Naive B cell (primary cell): ENCODE measurements at regions not wholly inside any gene's neighbourhood (a gene's known extent, or its start where the extent isn't known, plus 50 kb on each side); places are given as distances from the start of the nearest gene placed in this dataset.
"Not testable (repeated sequence)": the region's sequence is repeated elsewhere in the genome, so short reads cannot be mapped to it uniquely, and the experiment has no call there.

Experiments used
- ATAC-seq, 2 donors: fragments of 150-1000 bp; cut with Tn5 transposase; 2 replicates each; pipeline ENCODE4 v1.10.0; 2021; ENCODE audit warnings: low read depth in 2 of 2, mild to moderate bottlenecking in 2 of 2, moderate library complexity in 2 of 2
- DNase-seq: peaks from one replicate; pipeline ENCODE4 v3.0.0; 2022
- H3K27ac Mint-ChIP-seq, 6 donors: one replicate each; pipeline ENCODE4 v1.8.0; 2020 to 2022; ENCODE audit warnings: mild to moderate bottlenecking in 6 of 6, mixed read lengths in 6 of 6, moderate library complexity in 5 of 6, inconsistent platforms in 2 of 6
- H3K27me3 Mint-ChIP-seq, 3 donors: one replicate each; pipeline ENCODE4 v1.8.0; 2021 to 2022; ENCODE audit warnings: mixed read lengths in 3 of 3, mild to moderate bottlenecking in 1 of 3
- H3K36me3 Mint-ChIP-seq, 2 donors: one replicate each; pipeline ENCODE4 v1.8.0; 2020 to 2022; ENCODE audit warnings: mixed read lengths in 2 of 2, inconsistent platforms in 1 of 2, mild to moderate bottlenecking in 1 of 2
- H3K4me1 Mint-ChIP-seq, 3 donors: one replicate each; pipeline ENCODE4 v1.8.0; 2020 to 2022; ENCODE audit warnings: mixed read lengths in 3 of 3, inconsistent platforms in 1 of 3, mild to moderate bottlenecking in 1 of 3, moderate library complexity in 1 of 3
- H3K4me3 Mint-ChIP-seq, 8 donors: one replicate each; pipeline ENCODE4 v1.8.0; 2020 to 2022; ENCODE audit warnings: mild to moderate bottlenecking in 8 of 8, mixed read lengths in 8 of 8, moderate library complexity in 8 of 8, inconsistent platforms in 2 of 8
- H3K9me3 Mint-ChIP-seq, 7 donors: one replicate each; pipeline ENCODE4 v1.8.0; 2020 to 2022; ENCODE audit warnings: mixed read lengths in 7 of 7, mild to moderate bottlenecking in 5 of 7, inconsistent platforms in 2 of 7, moderate library complexity in 1 of 7

DNA sequence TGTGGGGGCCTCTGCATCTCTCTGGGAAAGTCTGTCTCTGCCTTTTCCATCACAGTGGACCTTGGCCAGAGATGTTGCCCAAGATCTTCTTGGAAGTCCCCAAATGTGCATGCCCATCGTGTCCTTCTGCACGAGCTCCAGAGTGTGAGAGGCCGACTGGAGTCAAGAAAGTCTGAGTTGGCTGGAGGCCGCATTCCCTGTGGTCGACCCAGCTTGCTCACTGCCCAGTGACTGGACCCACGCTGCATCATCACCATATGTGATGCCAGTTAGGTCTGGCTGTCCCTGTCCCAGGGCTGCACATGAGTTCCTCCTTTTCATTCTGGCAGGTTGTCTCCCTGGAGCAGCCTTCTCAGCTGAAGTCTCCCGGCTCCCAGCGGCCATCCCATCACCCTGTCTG, 93.8 kb downstream of the ARL4C start:
- H3K9me3 Mint-ChIP-seq, result peaks cover 0 to 5% (median 0%) of the 10 kb centered on the region in 7 donors
- DNase-seq (no peak), ATAC-seq (no peak)
- H3K4me3 Mint-ChIP-seq, result no peak overlapping the region
- H3K36me3 Mint-ChIP-seq, result no peaks in the 10 kb centered on the region
- peaks cover 11 to 18% (median 15%) of the 10 kb centered on the region in 3 donors for H3K4me1 Mint-ChIP-seq
- peak overlapping the region in 1 of 6 donors; percentile 77 for H3K27ac Mint-ChIP-seq
- peaks cover 5 to 23% (median 13%) of the 10 kb centered on the region in 3 donors for H3K27me3 Mint-ChIP-seq

DNA sequence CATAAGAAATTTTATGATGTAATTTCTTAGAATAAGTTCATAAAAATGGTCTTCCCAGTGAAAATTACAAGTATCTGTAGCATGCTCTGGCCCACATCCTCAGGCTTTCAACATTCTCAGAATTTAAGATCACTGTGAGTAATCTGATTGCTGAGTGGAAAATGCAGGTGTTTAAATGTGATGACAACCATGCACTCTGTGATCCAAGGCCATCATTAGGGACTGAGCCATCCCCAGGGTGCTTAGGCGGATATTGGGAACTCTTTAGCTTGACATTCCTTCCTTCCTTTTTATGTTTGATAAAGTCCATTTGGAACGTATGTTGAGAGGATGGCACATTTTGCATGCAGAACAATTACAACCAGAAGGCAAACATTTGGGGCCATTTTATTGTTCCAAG, 95.5 kb downstream of the ARL4C start:
- H3K4me3 Mint-ChIP-seq, result no peak overlapping the region
- peaks cover 11 to 18% (median 17%) of the 10 kb centered on the region in 3 donors for H3K4me1 Mint-ChIP-seq
- H3K27me3 Mint-ChIP-seq, result peaks cover 5 to 27% (median 13%) of the 10 kb centered on the region in 3 donors
- ATAC-seq (no peak), DNase-seq (no peak)
- H3K27ac Mint-ChIP-seq, result peak overlapping the region in 1 of 6 donors; percentile 20
- H3K9me3 Mint-ChIP-seq, result peaks cover 0 to 5% (median 0%) of the 10 kb centered on the region in 7 donors
- no peaks in the 10 kb centered on the region for H3K36me3 Mint-ChIP-seq

DNA sequence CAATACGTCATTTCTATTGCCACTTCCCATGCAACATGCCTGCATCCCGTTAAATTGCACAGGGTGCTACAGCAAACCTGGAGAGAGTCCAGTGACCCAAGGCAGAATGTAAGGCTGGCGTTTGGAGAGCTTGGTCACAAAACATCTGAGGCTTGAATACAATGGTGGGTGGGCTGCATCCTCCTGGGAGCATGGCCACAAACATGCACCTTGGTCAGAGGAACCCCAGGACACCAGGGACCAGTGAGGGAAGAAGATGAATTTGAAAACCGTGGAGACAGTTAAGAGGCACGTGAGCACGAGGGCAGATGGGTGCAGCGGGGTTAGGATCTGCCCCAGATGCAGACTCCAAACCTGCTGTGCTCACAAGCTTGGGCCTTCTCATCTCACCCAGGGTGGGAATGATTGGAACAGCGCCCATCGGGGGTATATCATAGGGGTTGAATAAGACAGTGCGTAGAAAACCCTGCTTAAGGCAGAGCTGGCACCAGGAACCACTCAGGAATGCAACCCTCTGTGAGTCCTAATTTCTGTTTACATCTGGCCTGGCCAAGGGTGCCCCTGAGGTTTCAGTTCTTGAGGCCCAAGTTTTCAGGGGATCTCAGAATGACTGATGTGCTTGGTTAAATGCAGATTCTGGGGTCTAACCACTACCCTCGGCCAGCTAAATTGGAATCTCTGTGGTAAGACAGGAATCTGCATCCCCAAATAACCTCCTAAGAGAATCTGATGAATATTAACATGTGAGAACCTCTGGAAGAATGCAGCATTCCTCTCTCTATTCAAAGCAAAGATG, 97.2 kb downstream of the ARL4C start:
- H3K4me1 Mint-ChIP-seq, result peaks cover 8 to 17% (median 13%) of the 10 kb centered on the region in 3 donors
- no peak overlapping the region for H3K4me3 Mint-ChIP-seq
- H3K36me3 Mint-ChIP-seq, result no peaks in the 10 kb centered on the region
- peaks cover 0 to 5% (median 0%) of the 10 kb centered on the region in 7 donors for H3K9me3 Mint-ChIP-seq
- DNase-seq, result no peak
- no peak for ATAC-seq
- peak overlapping the region in 3 of 6 donors; percentile 26 to 77 (median 31) for H3K27ac Mint-ChIP-seq
- H3K27me3 Mint-ChIP-seq, result peaks cover 1 to 29% (median 21%) of the 10 kb centered on the region in 3 donors

DNA sequence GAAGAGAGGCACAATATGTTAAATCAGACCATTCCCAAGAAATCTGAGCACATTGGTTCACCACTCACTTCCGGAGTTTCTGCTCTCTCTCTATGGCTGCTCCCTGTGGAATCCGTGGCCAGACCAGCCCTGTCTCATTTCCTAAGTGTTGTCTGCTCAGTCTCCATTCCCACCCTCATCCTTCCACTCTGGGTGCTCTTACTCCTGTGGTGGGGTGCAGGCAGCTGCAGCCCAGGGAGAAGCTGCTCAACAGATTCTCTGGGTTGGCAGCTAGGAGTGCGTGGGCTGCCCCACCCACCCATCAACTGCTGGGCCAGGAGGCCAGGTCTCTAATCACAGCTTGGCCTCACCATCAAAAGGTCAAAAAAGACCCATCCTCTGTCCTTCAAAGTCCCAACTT, 98.3 kb downstream of the ARL4C start:
- peaks cover 20 to 28% (median 24%) of the 10 kb centered on the region in 3 donors for H3K4me1 Mint-ChIP-seq
- DNase-seq, result no peak
- ATAC-seq, result no peak
- peak overlapping the region in 1 of 6 donors; percentile 52 for H3K27ac Mint-ChIP-seq
- peaks cover 3 to 28% (median 19%) of the 10 kb centered on the region in 3 donors for H3K27me3 Mint-ChIP-seq
- no peak overlapping the region for H3K4me3 Mint-ChIP-seq
- H3K9me3 Mint-ChIP-seq, result peaks cover 0 to 5% (median 0%) of the 10 kb centered on the region in 7 donors
- no peaks in the 10 kb centered on the region for H3K36me3 Mint-ChIP-seq

DNA sequence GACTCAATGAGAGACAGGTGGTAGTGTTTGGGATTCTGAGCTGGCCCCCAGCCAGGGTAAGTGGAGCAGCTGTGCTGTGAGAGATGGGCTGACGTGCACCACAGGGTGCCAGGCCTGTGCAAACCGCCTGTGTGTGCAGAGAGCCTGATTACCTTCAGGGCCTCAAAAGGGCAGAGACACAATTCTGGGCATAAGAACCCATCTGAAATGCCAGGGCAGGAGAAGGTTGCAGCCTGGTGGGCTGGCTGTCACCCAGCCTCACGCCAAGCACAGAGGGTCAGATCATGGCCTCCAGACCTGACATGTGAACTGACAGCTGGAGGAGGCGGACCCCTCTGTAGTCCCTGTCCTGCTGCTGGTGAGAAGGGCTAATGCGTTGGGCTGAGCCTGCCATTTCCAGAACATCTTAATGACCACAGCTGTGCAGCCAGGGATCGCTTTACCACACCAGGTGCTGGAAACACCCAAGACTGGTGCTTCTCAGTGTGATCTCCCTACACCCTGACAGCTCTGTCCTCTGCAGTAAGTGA, 100.9 kb downstream of the ARL4C start:
- Mint-ChIP-seq H3K27ac (peak overlapping the region in 1 of 6 donors; percentile 88), H3K27me3 (peaks cover 3 to 19% (median 8%) of the 10 kb centered on the region in 3 donors), H3K4me1 (peaks cover 34 to 44% (median 40%) of the 10 kb centered on the region in 3 donors), H3K36me3 (no peaks in the 10 kb centered on the region), H3K9me3 (peaks cover 0 to 3% (median 0%) of the 10 kb centered on the region in 7 donors), H3K4me3 (peak overlapping the region in 1 of 8 donors; percentile 7)
- DNase-seq (no peak), ATAC-seq (no peak)

DNA sequence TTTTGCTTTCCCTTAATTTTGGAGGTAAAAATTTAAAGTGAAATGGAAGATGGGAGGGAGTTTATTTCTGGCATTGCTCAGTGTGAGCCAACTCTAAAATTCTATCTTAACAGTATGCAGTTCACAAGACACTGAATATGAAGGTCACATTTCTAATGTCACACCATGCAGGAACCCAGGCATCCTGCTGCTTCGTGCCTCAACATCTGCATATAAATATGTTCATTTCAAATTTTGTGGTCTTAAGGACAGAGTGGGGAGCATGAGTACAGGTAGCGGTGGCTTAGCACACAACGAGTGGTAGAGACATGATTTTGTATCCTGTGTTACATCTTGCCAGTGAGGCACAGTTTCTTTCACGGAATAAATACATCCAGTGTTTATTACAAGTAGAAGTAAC, 102.4 kb downstream of the ARL4C start:
- peaks cover 34 to 44% (median 40%) of the 10 kb centered on the region in 3 donors for H3K4me1 Mint-ChIP-seq
- H3K4me3 Mint-ChIP-seq, result peak overlapping the region in 3 of 8 donors; percentile 12 to 58 (median 35)
- H3K9me3 Mint-ChIP-seq, result no peaks in the 10 kb centered on the region
- no peaks in the 10 kb centered on the region for H3K36me3 Mint-ChIP-seq
- DNase-seq (no peak), ATAC-seq (no peak)
- H3K27ac Mint-ChIP-seq, result peak overlapping the region in 1 of 6 donors; percentile 30
- H3K27me3 Mint-ChIP-seq, result peaks cover 3 to 19% (median 8%) of the 10 kb centered on the region in 3 donors

DNA sequence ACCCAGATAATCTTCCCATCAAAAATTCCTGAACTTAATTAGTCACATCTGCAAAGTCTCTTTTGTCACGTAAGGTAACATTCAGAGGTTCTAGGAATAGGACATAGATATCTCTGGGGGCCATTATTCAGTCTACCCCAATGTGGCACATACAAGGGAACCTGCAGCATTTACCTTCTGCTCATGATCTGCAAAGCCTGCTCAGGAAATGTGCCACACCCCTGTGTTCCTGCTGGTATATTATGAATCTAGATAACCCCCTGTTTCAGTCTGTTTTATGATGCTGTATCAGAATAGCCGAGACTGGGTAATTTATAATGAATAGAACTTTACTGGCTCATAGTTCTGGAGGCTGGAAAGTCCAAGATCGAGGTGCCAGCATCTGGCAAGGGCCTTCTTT, 103.5 kb downstream of the ARL4C start:
- Mint-ChIP-seq H3K27ac (peak overlapping the region in 2 of 6 donors; percentile 13 to 60), H3K9me3 (no peaks in the 10 kb centered on the region), H3K36me3 (no peaks in the 10 kb centered on the region), H3K27me3 (peaks cover 3 to 11% (median 9%) of the 10 kb centered on the region in 3 donors), H3K4me3 (peak overlapping the region in 7 of 8 donors; percentile 5 to 69 (median 58)), H3K4me1 (peaks cover 34 to 39% (median 38%) of the 10 kb centered on the region in 3 donors)
- ATAC-seq (no peak), DNase-seq (no peak)

DNA sequence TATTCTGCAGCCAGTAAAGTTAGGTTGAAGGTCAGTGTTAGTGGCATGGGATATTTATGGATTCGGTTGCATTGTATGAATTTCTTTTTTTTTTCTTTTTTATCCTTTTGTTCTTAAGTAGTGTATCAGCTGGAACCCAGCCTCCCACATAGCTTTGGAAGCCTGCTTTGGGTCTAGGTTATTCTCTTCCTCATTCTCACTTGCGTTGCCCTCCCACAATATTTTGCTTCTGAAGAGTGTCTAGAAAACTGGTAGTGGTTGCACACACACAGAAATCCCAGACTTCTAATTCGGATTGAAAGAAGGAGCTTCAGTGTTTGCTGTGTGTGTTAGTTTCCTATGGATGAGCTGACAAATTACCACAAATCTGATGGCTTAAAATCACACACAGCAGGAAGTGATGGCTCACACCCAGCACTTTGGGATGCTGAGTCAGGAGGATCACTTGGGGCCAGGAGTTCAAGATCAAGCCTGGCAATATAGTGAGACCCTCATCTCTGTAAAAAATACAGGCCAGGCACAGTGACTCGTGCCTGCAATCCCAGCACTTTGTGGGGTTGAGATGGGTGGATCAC, 104.8 kb downstream of the ARL4C start:
- peaks cover 34 to 39% (median 38%) of the 10 kb centered on the region in 3 donors for H3K4me1 Mint-ChIP-seq
- H3K36me3 Mint-ChIP-seq, result no peaks in the 10 kb centered on the region
- ATAC-seq, result no peak
- no peak overlapping the region for H3K4me3 Mint-ChIP-seq
- H3K9me3 Mint-ChIP-seq, result no peaks in the 10 kb centered on the region
- DNase-seq, result no peak
- peaks cover 3 to 17% (median 17%) of the 10 kb centered on the region in 3 donors for H3K27me3 Mint-ChIP-seq
- peak overlapping the region in 1 of 6 donors; percentile 54 for H3K27ac Mint-ChIP-seq

DNA sequence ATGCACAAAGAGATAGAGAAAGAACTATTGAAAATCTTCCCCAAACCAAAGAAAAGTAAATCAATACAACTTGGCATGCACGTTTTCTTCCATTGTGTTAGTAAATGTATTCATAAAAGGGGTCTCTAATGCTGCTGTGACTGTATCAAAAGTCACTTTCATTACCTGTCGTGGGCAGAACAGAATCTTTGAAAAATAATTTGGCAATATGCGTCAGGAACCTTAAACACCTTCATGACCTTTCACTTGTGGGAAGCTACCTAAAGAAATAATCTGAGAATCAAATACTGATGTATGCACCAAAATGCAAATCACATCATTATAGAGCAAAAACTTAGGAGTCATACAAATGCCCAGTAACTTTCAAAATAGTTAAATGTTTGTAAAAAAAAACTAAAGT, 105.3 kb downstream of the ARL4C start:
- peaks cover 7 to 18% (median 17%) of the 10 kb centered on the region in 3 donors for H3K27me3 Mint-ChIP-seq
- no peak overlapping the region for H3K4me3 Mint-ChIP-seq

DNA sequence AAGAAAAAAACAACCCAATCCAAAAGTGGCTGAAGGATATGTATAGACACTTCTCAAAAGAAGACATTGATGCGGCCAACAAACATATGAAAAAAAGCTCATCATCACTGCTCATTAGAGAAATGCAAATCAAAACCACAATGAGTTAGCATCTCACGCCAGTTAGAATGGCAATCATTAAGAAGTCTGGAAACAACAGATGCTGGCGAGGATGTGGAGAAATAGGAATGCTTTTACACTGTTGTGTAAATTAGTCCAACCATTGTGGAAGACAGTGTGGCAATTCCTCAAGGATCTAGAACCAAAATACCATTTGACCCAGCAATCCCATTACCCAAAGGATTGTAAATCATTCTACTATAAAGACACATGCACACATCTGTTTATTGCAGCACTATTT, 107.2 kb downstream of the ARL4C start:
- Mint-ChIP-seq H3K4me1 (peaks cover 25 to 37% (median 29%) of the 10 kb centered on the region in 3 donors), H3K27me3 (peaks cover 9 to 18% (median 13%) of the 10 kb centered on the region in 3 donors)
- H3K36me3 Mint-ChIP-seq, result not testable (repeated sequence)

More for the DNA sequence above, 105.3 kb downstream of the ARL4C start:
- no peaks in the 10 kb centered on the region for H3K9me3 Mint-ChIP-seq
- peak overlapping the region in 1 of 6 donors; percentile 54 for H3K27ac Mint-ChIP-seq
- ATAC-seq, result no peak
- no peak for DNase-seq
- no peaks in the 10 kb centered on the region for H3K36me3 Mint-ChIP-seq
- H3K4me1 Mint-ChIP-seq, result peaks cover 34 to 43% (median 36%) of the 10 kb centered on the region in 3 donors

DNA sequence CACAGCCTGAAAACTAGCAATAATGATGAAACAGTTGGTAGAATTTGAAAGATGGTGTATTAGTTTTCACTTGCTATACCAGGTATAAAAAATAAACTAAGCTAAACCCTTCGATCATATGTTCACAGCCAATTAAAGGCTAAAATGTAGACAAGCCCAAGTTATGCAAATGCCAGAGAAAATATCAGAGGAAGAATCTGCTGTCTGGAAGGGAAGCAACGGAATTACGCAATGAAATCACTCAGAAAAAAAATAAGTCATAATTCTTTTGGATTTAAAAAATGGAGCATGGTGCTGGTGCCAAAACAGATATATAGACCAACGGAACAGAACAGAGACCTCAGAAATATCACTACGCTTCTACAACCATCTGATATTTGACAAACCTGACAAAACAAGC, 108.3 kb downstream of the ARL4C start:
- no peaks in the 10 kb centered on the region for H3K36me3 Mint-ChIP-seq
- H3K27me3 Mint-ChIP-seq, result peaks cover 9 to 18% (median 11%) of the 10 kb centered on the region in 3 donors
- DNase-seq, result no peak
- H3K4me3 Mint-ChIP-seq, result no peak overlapping the region
- peak overlapping the region in 1 of 6 donors; percentile 64 for H3K27ac Mint-ChIP-seq
- H3K9me3 Mint-ChIP-seq, result peaks cover 0 to 4% (median 0%) of the 10 kb centered on the region in 7 donors
- no peak for ATAC-seq
- peaks cover 14 to 26% (median 18%) of the 10 kb centered on the region in 3 donors for H3K4me1 Mint-ChIP-seq

More for the DNA sequence above, 107.2 kb downstream of the ARL4C start:
- not testable (repeated sequence) for DNase-seq, ATAC-seq, H3K4me3 Mint-ChIP-seq, H3K27ac Mint-ChIP-seq, H3K9me3 Mint-ChIP-seq

DNA sequence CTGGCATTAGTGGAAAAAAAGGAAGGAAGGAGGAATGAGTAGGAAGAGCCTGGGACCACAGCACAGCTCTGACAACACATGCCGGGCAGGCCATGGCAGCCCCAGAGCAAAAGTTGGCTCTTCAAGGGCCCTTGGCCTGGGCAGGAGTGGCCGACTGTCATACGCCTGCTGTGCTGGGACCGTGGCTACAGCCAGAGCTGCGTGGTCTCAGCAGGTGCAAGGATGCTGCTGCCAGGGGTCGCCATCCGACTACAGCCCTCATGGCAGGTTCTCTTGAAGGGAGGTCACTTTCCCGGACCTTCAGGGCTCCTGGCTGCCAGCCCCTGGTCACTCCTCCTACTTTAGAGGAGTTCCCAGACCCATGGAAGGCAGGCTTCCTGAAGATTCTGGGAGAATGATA, 109.9 kb downstream of the ARL4C start:
- ATAC-seq (no peak), DNase-seq (no peak)
- Mint-ChIP-seq H3K4me1 (peaks cover under 1 to 10% (median 5%) of the 10 kb centered on the region in 3 donors), H3K36me3 (no peaks in the 10 kb centered on the region), H3K9me3 (peaks cover 0 to 4% (median 0%) of the 10 kb centered on the region in 7 donors), H3K27ac (peak overlapping the region in 1 of 6 donors; percentile 75), H3K27me3 (peaks cover 9 to 18% (median 11%) of the 10 kb centered on the region in 3 donors), H3K4me3 (no peak overlapping the region)

DNA sequence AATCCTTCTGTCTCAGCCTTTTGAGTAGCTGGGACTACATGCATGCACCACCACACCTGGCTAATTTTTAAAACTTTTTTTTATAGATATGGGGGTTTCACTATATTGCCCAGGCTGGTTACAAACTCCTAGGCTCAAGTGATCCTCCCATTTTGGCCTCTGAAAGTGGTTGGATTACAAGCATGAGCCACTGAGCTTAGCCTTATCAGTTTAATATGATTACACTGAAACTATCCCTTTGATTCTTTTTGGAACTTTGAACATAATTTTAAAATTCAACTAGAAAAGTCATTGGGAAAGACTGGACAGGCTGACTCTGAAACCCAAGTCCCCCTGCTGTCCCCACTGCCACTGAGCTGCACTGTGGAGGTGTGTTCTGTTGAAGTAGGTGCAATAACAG, 114.8 kb downstream of the ARL4C start:
- DNase-seq, result no peak
- peaks cover 0 to 4% (median 2%) of the 10 kb centered on the region in 7 donors for H3K9me3 Mint-ChIP-seq
- peaks cover 0 to 5% (median 0%) of the 10 kb centered on the region in 3 donors for H3K4me1 Mint-ChIP-seq
- peaks cover 9 to 27% (median 25%) of the 10 kb centered on the region in 3 donors for H3K27me3 Mint-ChIP-seq
- H3K27ac Mint-ChIP-seq, result no peak overlapping the region
- ATAC-seq, result no peak
- H3K36me3 Mint-ChIP-seq, result no peaks in the 10 kb centered on the region
- H3K4me3 Mint-ChIP-seq, result no peak overlapping the region
